ENCODE measurements at regions not wholly inside any gene's neighbourhood (a gene's known extent, or its start where the extent isn't known, plus 50 kb on each side); places are given as distances from the start of the nearest gene placed in this dataset.
"Not testable (repeated sequence)": the region's sequence is repeated elsewhere in the genome, so short reads cannot be mapped to it uniquely, and the experiment has no call there.

DNA sequence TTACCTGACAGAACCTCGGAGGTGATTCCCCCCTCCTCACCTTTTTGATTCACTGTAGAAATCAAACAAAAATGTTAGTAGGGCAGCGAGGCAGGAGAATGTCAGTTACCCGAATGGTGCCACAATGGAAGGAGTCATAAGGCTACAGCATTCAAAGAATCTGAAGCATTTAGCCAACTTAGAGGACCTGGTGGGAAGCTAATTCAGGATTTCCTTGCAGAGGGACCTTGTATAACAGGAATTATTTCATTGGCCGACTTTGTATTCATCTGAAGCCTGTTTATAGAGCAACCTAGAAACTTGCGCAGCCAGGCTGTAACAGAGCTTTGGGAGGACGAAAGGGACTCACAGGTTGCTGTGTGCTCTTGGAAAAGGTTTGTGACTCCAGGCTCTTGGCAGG is 129.1 kb upstream of the MMADHC start:
- DNase-seq (ENCODE audit: low read depth): no peak

DNA sequence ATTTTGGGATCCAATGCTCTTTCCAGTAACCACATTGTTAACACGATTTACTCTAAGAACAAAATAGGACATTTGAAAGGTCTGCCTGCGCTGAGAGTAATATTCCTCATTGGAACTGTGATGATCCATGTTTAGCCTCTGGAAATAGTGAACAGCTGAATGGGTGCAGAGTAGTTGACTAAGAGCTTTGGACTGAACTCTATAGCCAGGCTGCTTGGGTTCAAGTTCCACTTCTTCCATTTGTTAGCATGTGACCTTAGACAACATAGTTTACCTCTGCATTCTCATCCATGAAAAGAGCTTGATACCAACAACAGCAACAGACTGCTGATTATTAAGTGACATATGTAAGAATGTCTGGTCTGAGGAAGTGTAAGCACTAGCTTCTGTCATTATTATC is 128.3 kb upstream of the MMADHC start:
- DNase-seq (ENCODE audit: low read depth): no peak

DNA sequence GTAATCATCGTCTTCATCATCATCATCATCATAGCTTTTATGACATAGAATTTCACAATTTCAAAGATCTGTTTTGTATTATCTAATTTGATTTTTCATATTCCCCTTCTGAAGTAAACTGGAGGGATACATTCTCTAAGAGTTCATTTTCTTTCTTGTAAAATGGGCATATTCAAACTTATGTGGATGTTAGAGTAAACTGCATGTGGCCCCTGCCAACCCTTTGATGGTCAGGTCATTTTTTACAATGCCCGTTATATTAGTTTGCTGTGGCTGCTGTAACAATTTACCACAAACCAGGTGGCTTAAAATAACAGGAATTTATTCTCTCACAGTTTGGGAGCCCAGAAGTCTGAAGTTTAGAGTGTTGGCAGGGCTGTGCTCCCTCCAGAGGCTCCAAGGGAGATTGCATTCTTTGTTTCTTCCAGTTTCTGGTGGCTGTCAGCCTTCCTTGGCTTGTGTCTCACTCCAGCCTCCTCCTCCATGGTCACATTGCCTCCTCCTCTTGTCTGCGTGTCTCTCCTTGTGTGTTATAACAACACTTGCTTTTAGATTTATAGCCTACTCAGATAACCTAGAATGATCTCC is 127.5 kb upstream of the MMADHC start:
- DNase-seq (ENCODE audit: low read depth): peak; percentile 43

DNA sequence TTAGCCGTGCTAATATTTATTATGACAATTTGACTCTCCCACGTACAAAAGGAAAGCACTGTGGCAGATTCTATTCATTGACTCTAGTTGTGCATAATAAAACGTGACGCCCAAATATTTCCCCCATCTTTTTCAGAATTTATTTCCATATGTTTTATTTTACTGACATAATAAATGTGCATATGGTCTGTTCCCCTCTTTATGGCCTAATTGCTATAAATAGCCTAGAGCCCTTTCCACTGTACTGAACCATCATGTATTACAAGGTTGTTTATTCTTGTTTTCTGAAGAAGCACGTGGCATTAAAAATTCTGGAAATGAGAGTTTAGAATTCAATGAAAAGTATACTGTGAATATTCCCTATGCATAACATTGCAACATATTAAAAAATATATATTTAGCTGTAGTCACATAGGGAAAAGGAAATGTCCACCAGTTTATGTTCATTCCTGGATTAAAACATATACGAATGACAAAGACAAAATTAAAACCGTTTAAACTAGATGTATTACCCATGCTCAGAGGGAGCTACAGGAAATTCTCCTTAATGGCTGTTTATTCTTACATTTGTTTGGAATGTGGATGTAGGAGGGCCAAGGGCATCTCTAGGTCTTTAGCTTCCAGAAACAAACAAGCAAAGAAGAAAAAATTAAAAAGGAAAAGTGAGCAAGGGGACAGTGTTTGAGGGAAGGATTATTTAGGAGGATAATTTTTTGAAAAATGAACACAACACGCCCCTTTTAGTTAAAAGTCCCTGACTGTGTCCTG is 122.1 kb upstream of the MMADHC start:
- DNase-seq (ENCODE audit: low read depth): no peak

DNA sequence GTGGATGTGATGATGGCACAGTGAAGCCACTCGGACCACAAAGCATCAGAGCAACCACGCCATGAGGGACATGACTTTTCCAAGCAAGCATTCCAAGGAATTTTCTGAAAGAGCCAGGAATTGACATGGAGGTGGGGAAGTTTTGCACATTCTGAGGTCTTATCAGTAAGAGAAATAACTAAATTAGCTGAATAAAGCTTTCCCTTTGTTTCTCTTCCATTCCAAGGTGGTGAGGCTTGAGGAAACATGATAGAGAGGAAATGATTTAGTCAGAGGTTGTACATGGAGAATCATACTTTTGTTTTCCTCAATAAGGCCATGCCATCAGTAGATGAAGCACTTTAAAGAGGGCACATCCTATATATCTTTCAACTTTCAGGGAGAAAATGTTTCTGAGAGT is 115.7 kb upstream of the MMADHC start:
- DNase-seq (ENCODE audit: low read depth): peak; percentile 13

DNA sequence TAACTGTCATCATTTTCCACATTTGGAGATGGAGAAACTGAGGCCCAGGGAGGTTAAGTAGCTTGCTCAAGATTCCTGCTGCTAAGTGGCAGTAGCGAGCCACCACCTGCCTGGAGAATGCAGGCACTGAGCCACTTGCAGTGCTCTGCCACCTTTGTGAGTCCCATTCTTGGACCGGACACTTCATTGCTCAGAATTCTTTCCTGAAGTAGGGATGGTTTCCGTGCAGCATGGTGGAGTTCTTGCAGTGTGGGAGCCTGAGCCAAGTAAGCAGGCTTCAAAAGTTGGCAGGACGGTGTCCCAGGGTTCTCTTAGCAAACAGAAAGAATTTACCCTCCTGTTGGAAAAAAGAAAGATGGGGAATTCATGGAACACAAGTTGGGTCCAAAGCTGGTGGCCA is 115.0 kb upstream of the MMADHC start:
- no peak for DNase-seq (ENCODE audit: low read depth)

DNA sequence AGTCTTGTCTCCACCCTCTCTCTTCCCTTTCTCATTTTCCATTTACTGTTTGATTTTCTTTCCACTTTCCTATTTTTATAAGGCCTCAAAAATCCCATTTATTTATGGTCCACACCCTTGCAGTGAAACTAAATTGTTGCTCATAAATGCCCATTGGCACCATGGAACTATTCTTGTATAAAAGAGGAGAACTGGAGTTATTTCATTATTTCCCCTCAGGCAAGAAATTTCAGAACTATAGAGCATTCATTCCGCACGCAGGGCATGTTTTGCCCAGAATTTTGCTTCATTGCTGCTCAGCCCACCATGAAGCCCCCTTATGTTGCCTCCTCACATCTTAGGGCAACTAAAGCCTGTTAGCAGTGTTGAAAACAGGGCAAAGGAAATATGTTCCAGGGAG is 113.7 kb upstream of the MMADHC start:
- DNase-seq (ENCODE audit: low read depth): no peak

DNA sequence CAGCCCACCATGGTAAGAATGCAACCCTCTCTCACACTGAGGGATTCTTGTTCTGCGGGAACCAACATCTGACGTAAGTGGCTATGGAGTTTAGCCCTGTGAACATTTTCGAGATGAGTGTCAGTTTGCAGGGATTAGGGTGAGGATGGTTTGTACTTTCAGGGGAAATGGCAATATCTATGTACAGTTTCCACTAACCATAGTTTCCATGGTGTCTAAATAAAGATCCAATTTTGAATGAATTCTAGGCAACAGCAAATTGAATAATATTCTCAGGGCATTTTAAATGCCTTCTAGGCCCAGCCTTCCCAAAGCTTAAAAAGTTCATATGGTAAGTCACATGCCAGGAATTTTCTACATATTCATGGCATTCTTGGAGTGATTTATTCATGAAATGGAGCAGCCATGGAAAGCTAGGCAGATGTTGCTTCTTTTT is 105.4 kb upstream of the MMADHC start:
- DNase-seq (ENCODE audit: low read depth): no peak

DNA sequence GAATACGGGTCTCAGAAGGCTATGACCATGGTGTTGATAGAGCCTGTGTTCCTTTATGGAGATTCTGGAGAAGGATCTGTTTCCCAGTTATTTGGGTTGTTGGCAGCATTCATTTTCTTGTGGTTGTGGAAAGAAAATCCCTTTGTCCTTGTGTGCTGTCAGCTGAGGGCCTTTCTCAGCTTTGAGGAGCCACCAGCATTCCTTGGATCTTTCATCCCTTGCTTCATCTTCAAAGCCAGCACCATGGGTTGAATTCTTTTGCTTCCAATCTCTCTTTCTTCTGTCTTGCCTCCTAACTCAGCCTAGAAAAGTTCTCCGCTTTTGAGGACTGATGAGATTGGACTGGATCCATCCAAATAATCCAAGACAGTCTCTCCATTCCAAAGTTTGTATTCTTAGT is 103.2 kb upstream of the MMADHC start:
- no peak for DNase-seq (ENCODE audit: low read depth)

DNA sequence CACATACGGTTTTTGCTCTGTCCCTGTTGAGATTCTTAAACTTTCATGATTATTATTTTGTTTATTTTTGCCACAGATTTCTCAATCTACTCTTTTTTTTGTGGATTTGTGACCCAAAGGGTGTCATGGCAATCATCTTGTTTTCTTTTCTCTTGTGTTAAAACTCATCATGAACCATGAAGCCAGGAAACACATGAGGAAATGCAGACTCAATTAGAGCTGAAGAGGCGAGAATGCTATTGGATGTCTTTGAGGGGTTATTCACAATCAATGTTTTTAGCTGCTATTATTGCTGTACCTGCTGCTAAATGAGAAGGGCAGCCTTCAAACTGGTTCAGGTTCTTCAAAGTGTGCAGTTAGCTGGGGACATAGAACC is 99.5 kb upstream of the MMADHC start:
- no peak for DNase-seq (ENCODE audit: low read depth)

DNA sequence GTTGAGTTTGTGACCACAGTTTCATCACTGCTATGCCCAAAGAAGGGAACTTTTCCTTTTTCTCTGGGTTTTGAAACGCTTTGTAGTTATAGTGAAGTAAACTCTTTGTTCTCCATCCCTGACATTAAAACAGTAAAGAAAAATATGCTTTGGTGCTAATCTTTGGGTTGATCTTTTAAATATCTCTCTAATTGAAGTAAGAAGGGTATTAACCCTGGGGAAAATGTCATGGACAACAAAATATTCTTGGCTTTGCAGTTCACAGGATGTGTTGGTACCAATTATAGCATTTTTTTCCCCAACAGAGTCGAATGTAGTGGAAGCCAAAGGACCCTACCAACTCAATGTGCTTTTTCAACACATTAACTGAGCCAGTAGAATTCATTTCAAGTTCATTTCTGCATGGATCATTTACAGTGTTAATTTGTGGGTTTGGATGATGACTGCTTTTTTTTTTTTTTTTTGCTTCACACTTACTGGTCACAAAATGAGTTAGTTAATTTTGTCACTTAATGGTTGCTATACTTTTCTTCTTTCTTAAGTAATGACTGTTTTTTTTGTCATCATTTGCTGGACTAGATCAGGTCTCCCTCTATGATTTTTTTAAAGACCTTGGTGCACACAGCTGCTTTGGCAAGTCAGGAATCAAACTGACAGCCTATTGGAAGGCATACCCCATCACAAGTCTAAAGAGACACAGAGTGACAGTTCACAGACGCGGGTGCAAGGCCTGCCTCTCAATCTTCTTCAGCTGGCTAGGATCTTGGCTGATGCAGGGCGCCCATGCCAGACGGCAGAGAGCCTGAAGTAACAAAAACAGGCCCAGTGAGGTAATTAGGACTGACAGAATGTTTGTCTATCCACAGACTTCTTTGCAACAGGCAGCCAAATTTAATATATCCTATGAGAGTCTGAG is 98.8 kb upstream of the MMADHC start:
- DNase-seq (ENCODE audit: low read depth): no peak

DNA sequence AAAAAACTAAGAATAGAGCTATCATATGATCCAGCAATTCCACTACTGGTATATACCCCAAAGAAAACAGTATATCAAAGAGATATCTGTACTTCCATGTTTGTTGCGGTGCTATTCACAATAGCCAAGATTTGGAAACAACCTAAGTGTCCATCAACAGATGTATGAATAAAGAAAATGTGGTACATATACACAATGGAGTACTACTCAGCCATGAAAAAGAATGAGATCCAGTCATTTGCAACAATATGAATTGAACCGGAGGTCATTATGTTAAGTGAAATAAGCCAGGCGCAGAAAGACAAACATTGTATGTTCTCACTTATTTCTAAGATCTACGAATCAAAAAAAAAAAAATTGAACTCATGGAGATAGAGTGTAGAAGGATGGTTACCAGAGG is 97.8 kb upstream of the MMADHC start:
- DNase-seq (ENCODE audit: low read depth): not testable (repeated sequence)

DNA sequence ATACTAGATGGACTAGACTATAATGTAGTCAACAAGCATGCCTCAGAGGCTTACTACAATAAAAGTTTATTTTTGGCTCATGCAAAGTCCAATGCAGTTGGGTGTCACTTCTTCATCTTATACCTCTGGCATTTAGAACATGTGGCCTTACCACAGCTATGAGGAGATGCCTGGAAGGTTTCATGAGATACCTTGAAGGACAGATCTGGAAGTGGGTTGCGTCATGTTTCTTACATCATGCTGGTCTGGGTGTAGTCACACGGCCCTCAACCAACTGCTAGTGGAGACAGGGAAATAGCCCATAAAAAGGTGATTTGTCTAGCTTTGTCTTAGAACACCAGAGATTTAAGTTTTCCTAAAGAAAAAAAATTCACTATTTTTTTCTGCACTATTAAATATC is 91.7 kb upstream of the MMADHC start:
- no peak for DNase-seq (ENCODE audit: low read depth)

DNA sequence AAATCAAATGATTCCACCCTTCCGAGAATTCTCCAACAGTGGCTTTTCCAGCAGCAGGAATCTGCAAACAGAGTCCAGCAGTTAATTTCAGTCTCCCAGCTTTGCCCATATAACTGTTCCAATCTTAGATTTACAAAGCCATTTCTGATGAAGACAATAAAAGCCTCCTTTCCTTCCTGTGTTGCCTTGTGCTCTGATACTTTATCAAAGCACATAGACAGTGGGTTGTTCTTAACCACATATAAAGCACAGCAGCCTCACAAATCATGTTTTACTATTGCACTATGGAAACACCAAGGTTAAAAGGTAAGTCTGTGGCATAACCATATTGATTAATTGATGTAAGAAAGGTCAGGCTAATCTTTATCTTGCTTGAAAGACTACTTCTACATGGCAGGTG is 89.8 kb upstream of the MMADHC start:
- no peak for DNase-seq (ENCODE audit: low read depth)

DNA sequence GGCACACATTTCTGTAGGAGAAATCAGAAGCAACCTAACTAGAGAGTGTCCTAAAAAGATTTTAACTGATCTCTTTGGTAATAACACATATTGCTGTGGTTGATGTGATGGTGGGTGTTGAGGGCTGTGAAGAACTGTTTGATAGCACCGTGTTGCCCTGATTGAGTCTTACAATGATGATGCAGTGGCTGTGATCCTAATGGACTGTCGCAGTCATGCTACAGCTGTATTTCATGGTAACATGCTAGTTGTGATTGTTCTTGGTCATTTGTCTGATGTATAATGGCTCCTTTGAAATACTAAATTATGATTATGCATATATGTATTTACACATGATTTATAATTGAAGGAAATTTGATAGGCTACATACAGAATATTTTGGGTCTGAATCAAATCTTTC is 82.5 kb upstream of the MMADHC start:
- no peak for DNase-seq (ENCODE audit: low read depth)

DNA sequence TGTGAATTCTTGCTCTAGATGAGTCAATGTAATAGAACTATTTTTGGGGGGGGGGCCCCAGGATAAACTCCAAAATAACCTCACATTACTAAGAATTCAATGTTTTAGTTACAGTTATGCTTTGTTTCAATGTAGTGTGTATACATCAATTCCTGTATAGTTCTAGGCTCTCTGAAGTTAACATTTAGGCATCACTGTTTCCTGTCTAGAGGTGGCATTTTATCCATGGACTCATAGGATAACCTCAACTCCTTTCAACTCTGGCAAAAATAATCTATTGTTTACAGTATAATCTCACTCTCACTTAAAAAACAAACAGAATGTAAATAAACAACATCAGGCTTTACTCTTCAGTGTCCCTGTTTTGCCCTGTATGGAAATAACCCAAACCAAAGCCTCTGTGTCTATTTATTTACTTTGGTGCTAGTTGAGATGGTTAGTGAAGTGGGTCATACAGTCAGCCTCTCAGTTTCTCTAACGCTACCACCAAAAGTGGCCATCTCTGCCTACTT is 79.3 kb upstream of the MMADHC start:
- no peak for DNase-seq (ENCODE audit: low read depth)

DNA sequence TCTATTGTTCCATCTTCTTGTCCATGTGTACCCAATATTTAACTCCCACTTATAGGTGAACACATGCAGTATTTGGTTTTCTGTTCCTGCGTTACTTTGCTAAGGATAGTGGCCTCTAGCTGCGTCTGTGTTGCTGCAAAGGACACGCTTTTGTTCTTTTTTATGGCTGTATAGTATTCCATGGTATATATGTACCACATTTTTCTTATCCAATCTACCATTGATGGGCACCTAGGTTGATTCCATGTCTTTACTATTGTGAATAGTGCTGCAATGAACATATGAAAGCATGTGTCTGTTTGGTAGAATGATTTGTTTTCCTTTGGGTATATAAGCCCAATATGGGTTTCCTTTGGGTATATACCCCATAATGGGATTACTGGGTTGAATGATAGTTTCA is 77.3 kb upstream of the MMADHC start:
- DNase-seq (ENCODE audit: low read depth): no peak

DNA sequence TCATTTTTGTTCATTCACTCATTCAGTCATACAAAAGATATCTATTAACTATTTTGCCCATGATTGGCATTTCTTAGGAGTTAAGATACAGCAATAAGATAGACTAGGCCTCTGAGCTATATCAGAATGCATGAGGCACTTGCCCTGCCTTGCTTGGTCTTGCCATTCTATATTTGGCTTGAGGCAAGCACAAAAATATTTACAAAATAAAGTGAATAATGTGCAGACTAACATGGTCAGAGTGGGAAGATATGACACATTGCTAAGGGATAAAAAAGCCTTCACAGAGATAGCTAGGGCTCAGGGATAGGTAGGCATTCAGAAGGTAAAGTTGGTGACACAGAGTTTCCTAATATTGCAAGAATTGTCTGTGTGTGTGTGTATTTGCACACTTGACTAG is 75.0 kb upstream of the MMADHC start:
- DNase-seq (ENCODE audit: low read depth): no peak

DNA sequence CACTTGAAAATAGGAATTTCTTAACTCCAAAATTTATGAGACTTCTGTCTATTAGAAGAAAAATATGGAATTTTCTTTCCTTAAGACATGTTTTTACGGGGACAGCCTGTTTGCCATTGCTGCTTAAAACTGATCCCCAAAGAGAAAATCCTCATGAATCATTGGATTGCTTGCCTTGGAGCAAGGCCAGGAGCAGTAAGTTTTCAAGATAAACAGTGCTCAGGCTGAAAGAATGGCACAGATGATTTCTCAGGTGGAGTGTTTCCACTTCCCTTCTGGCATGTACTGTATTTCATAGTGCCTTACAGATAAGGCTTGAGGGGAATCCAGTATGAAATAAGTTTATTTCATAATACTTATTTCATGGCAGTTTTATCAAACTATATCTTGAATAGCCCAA is 74.3 kb upstream of the MMADHC start:
- peak; percentile 75 for DNase-seq (ENCODE audit: low read depth)

DNA sequence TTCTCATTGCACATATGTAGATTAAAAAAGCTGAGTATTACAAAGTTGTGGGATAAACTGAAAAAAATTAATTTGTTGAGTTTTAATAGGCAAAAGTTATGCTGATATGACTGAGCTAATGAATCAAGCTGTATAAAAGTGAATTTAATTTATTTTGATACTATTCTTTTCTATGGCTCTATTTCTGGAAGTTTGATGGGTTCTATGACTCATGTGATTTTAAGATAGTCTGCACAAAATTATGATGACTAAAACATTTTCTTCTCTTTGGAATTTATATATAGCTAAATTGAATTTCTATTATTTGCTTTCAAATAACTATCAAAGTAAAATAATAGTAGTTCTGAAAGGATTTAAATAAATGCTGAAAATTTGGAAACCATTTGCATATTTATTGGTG is 71.0 kb upstream of the MMADHC start:
- no peak for DNase-seq (ENCODE audit: low read depth)

DNA sequence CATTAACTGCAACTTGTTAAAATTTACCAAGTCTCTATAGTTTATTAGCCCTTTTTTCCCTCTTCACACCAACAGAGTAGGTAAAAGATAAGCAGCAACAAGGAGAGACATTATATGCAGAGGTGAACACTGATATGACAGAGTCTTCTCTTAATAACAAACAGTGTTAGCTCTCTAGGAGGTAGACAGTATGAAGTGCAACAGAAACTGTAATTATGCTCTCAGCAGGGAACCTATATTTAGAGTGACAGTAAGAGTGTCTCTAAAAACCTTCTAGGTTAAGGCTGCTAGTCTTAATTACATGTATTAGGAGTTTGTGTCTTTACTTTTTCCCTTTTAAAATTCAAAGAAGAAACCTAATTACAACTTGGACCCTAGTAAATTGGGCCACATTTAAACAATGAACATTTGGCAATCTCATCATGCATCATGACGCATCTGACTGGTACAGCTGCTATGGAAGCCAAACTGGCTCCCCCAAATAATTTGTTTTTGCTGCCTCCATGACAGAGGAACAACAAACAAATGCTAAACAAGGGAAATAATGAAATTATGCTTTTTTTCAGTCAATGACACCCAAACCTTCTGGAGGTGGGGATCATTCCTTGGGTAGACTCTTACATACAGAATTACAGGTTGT is 69.9 kb upstream of the MMADHC start:
- DNase-seq (ENCODE audit: low read depth): no peak

DNA sequence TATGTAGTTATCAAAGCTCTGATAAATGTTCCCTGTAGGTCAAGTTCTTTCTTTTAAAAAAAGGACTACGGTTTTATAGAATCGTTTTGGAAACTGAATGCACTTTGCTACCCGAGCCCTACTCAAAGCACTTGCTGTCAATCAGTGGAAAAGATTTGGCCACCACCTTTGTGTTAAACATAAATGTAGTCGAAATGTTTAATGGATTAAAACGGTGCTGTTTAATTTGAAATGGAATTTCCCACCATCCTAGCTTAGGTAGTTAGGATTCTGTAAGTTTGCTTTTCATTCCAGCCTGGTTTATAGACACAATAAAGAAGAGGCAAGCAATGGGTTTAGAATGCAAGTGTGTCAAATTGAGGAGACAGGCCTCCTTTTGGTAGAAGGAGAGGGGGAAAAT is 69.4 kb upstream of the MMADHC start:
- no peak for DNase-seq (ENCODE audit: low read depth)

All from Daoy (cell line).